OCI-M2 (cell line): ENCODE measurements at regions not wholly inside any gene's neighbourhood (a gene's known extent, or its start where the extent isn't known, plus 50 kb on each side); places are given as distances from the start of the nearest gene placed in this dataset.

ENCODE experiments used
- DNase-seq: peaks from one replicate; lab custom pipeline; 2025; ENCODE audit not compliant: unreplicated experiment; lab: John Stamatoyannopoulos, UW

DNA sequence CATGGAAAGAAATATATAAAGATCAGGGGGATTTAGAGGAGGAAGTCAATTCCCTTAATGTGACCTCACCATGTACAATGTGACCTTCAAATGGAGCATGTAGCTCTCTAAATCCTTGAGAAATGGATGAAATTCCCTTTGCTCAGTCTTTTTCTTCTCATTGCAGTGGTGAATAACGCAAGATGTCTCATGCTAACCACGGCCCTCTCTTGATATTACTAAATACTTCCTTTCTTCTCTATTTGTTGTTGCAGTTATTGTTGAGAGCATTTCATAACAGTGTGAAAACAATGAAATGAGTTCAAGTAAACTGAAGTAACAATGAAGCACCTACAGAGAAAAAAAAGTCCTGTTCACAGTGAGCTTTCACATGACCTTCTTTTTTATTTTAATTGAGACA, 55.6 kb downstream of the ZNF281 start:
- DNase-seq, result no peak

DNA sequence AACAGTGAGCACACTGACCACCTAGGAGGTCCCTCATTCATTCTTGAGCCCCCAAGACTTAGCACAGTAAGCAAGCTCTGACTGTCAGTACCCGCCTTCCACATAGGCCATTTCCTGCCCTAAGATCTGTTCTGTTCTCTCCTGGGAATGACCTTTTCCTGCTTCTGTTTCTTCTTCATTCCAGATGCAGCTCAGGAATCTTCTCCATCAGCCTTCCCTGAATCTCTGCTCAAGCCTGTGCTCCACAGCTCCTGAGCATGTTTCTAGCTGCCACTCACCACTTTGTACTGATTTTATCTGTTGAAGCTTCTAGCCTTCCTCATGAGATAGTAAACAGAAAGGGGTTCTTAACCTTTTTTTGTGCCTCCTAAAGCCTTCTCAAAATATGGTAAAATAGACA, 56.6 kb downstream of the ZNF281 start:
- DNase-seq, result no peak

DNA sequence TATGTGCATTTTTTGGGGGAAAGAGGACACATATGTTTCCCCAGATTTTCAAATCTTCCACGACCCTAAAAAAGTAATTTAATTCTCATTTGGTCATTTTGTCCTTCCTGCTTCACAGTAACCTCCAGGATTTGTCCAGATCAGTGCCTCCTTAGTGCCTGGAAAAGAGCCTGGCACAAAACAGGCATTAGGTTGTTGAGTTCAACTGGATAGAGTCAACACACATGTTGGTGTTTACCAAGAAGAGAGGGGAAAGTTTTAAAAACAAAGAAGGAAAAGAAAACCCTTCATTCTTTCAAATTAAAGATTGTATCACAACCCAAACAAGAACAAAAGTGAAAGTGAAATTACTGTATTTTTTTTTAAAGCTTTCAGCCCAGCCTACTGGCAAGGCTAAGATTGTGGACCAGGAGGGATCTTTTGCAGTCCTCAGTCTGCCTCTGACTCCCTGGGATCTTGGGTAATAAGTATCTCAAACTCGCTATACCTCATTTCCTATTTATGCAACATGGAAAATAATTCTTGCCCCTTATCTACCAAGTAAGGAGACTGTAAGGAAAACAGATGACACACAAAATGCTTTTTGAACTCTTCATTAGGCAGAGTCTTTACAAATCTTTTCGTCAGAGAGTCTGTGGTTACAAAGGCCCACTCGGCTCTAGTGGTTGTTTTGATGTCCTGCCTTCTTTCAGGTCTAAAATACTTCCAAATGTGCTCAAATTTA, 57.8 kb downstream of the ZNF281 start:
- no peak for DNase-seq

DNA sequence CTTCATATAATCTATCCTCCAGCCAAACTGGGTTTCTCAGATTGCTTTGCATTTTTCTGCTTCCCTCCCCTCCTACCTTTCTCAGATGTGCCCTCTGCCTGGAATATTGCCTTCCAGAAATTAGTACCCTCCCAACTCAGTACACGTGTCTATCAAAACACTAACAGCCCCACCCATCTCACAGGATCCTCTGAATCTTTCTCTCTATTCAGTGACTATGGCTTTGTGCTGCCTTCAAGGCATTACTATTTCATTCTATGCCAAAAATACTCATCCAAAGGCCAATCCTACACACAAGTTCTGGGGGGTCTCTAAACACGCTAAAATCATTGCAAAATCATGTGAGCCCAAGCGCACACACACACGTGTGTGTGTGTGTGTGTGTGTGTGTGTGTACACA, 58.4 kb downstream of the ZNF281 start:
- DNase-seq, result no peak

DNA sequence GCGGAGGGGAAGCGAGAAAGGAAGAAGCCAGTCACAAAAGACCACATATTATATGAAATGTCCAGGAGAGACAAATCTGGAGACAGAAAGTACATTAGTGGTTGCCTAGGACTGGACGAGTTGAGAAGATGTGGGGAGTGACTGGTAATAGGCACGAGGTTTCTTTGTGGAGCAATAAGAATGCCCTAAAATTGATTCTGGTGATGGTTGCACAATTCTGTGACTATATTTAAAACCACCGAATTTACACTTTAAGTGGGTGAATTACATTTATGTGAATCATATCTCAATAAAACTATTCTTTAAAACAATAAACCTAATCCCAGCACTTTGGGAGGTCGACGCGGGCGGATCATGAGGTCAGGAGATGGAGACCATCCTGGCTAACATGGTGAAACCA, 63.1 kb downstream of the ZNF281 start:
- DNase-seq, result no peak

DNA sequence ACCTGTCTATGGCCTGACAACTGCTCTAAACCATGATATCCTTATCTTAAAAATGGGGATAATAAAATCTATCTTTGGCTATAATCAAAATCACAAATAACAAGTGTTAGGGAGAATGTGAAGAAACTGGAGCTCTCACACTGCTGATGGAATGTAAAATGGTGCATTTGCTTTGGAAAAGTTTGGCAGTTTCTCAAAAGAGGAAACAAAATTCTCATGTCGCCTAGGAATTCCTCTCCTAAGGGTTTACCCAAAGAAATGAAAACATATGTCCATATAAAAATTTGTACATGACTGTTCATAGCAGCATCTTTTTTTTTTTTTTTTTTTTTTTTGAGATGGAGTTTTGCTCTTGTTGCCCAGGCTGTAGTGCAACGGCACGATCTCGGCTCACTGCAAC, 64.3 kb downstream of the ZNF281 start:
- no peak for DNase-seq

DNA sequence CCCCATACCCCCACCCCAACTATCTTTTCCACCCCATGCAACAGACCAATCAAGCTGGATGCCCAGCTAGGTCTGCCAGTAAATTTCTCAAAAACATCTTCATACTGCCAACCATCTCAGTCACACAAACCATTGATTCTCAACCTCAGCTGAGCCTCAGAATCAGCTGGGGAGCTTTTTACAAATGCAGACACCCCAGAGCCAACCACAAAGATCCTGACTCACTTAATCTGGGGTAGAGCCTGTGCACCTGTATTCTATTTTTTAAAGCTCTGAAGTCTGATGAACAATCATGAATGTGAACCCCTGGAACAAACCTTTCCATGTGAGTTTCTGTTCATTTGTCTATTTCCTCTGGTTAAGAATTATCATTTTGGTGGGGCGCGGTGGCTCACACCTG, 66.0 kb downstream of the ZNF281 start:
- no peak for DNase-seq

DNA sequence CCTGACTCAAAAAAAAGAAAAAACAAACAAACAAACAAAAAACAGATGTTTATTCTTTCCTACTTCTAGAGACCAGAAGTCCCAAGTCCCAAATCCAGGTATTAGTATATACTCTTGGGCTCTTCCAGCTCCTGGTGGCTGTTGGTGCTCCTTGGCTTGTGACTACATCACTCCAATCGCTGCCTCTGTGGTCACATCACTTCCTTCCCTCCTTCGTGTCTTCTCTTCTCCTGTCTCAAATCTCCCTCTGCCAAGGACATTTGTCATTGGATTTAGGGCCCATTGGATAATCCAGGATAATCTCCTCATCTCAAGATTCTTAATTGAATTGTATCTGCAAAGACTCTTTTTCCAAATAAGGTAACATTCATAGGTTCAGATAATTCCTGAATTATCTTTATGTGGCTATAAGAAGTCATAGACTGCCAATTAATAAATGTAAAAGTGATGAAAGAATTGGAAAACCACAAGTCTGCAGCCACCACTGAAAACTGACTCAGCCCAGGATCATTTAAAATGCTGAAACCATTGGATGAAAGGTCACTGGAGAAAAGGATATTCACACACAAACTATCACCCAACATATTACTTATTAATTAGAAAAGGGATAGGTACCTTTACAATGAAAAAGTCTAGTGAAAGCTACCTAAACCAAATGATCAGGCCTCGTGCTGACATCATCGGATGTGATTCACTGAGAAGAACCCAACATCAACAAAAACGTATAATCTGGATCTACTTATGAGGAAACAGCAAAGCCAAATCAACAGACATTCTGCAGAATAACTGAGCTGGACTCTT, 67.1 kb downstream of the ZNF281 start:
- no peak for DNase-seq

DNA sequence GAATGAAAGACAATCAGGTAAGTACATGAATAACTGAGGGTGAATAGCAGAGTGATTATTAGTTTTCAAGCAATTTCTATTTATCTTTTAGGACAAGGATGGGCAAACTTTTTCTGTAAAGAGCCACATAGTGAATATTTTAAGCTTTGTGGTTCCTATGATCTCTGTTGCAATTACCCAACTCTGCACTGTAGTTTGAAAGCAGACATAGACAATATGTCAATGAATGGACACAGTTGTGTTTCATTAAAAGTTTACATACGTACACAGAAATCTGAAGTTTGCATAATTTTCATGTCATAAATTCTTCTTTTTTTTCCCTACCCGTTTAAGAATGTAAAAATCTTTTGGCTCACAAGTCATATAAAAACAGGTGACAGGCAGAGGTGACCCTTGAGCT, 71.4 kb downstream of the ZNF281 start:
- no peak for DNase-seq

DNA sequence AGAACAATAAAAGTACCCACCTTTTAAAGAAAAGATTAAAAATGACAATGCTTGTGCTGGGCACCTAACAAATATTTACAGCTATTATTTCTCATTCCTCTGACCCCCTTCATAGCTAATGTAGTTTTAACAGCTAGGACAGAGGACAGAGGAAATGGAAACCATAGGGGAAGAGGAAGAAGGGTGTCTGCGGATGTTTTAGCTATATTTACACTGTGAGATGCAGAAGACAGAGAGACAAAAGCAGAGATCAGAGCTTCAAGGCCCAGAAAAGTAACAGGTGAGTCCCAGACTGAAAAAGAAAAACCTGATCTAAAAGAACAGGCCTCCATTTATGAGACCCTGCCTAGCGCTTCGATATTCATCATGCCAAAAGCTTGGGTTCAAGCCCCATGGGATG, 72.0 kb downstream of the ZNF281 start:
- DNase-seq, result no peak

DNA sequence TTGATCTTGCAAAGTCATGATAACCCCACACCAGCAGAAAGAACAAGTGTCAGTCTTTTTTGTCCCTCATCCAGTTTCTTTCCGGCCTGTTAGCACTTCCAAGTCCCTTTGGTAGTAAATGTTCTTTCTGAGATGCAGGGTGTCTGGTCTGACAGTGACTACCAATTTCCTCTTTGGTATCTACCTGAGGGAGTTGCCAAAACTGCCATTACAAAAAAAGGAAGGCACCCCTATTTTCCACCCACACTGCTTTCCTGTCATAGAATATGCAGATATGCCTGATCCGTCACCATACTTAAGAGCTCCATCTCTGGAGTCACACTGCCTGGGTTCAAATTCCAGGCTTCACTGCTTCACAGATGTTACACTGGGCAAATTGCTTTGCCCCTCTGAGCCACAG, 72.4 kb downstream of the ZNF281 start:
- no peak for DNase-seq

DNA sequence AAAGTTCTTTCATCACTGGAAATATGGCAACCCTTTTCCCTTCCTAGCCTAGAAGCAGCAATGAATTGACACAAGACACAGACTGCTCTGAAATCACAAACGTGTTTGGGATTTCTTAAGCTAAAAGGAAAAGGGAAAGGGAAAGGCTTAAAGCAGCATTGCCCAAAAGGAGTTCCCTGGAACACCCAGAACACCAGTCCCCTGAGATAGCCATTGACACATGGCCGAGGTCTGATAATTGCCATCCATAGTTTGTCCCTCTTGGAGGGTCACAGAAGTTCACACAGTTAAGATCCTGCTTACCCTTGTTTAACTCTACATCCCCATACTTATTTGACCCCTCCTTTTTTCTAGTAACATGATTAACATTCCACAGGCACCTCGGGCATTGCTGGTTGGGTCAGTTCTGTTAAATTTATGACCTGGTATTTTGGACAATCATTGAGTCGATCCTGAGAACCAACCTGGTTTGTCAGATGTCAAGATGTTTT, 72.9 kb downstream of the ZNF281 start:
- DNase-seq, result no peak

DNA sequence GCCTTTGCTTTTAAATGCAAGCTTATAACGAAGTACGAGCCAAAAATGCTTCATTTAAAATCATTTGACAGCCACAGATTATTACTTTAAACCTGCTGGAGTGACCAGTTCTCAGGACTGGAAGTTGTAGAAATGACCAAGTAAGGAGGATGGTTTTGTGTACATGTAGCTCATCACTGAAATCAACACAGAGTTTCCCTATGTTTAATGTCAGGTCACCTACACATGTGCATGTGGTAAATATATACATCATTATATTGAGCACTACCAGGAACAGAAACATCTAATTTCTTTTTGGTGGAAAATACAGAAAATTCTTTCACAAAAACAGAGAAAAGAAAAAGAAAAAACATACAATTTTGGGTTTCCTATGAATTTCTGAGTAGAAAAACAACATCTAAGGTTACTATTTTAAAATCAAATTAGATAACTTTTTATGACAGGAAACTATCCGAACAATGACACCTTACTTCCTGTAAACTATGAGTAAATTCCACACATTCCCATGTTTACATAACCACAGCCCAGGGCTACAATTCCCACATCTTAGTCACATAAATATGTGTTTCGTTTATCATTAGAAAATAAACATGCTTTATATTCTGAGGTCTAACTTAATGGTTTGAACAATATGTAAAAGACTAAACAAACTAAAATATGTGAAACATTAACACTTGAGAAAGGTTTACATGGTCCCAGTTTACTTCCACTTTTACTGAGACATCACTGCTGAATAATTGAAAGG, 73.6 kb downstream of the ZNF281 start:
- DNase-seq, result no peak

DNA sequence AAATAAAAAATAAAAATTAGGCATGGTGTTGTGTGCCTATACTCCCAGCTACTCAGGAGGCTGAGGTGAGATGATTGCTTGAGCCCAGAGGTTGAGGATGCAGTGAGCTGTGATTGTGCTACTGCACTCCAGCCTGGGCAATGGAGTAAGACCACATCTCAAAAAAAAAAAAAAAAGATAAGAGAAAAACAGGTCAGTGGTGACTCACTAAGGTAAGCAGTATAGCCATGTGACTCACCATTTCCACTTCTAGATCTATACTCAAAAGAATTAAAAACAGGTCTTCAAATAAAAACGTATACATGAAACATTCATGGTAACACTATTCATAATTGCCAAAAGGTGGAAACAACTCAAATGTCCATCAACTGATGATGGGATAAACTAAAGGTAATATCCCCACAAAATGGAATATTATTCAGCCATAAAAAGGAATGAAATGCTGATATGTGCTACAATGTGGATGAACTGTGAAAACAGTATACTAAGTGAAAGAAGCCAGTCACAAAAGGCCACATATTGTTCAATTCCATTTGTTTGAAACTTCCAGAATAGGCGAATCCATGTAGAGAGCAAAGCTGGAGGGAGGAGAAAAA, 75.1 kb downstream of the ZNF281 start:
- no peak for DNase-seq

DNA sequence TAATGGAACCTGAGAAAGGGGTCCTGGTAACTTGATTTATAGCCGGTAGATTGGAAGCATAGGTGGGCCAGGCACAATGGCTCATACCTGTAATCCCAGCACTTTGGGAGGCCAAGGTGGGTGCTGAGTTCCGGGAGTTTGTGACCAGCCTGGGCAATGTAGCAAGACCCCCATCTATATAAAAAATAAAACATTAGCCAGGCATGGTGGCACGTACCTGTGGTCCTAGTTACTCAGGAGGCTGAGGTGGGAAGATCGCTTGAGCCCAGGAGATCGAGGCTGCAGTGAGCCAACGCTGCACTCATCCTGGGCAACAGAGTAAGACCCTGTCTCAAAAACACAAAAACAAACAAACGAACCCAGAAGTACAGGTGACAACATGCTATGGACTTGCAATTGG, 76.5 kb downstream of the ZNF281 start:
- DNase-seq, result no peak

DNA sequence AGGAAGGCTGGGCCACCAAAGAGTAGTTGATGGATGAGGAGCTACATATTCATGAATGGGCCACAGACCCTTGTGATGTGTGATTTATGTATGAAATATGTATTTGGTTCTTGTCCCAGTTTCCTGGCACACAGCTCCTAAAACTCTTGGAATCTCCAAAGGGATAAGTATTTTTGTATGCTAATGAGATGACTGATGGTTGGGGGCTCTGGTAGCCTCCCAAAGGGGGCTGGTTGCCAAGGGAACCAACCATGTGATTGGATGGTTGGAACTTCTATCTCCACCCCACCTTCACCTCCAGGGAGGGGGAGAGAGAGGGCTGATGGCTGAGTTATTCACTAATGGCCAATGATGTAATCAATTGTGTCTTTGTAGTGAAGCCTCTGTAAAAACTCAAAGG, 77.1 kb downstream of the ZNF281 start:
- DNase-seq, result no peak

DNA sequence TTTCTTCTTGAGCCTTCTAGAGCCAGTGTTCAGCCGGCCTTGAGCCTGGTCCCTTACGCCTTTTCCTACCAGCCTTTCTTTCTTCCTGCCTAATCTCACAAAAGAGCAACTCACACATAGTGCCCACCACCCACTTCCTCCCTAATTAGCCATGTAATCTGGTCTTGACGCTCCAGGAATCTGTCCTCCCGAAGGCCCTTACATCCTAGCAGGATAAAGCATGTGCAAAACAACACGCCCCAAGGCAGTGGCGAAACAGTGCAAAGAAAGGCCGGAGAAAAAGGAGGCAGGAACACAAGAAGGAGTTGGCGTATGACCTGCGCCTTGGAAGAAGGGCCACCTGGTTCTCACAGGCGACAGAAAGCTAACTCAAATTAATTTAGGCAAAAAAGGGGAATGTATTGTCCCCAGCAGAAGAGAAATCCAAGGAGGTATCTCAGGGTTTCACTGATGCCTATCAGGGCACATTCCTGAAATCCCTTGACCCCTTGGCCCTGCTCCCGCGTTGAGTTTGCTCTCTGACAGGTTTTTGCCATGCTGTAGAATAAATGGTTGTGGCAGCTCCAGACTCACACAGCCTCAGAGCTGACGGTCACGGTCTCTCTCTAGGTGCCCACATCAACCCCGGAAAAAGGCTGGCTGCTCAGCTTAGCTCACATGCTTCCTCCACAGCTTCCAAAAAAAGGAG, 79.0 kb downstream of the ZNF281 start:
- DNase-seq, result no peak

DNA sequence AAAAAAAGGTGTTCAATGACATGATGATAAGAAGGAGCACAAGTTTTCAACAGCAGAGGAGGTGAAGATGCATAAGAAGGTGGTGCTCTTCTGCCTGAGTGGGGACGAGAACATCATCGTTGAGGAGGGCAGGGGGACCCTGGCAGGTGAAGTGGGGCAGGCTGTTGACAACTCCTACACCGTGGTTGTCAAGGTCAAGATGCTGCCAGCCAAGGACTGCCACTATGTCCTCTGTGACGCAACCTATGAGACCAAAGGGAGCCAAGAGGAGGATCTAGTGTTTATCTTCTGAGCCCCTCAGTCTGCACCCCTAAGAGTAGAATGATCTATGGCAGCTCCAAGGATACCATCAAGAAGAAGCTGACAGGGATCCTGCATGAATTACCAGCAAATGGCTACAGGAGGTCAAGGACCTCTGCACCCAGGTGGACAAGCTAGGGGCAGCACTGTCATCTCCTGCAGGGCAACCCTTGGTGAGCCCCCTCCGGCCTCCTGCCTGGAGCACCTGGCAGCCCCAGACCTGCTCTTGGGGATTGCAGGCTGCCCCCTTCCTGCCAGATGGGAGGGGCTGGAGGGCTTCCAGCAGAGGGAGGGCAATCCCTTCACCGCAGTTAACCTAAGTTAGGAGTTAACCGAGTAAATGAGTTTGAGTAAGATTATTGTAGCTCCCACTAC, 80.5 kb downstream of the ZNF281 start:
- DNase-seq, result no peak

DNA sequence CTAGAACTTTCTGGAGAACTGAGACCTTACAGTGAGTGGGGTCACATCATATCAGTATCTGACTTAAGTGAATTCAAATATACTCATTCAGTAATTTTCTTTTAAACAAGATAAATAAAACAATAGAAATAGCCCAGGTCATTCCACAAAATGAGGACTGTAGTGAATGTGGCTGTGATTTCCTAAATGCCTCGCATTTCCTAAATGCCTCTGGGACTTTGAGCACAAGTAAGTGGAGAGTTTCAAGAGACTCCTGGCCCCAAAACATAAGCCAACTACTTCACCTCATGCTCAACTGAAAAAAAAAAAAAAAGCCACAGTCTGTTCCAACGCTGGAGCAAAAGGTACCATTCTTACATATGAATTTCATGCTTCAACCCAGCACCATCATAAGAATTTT, 81.5 kb downstream of the ZNF281 start:
- DNase-seq, result no peak

DNA sequence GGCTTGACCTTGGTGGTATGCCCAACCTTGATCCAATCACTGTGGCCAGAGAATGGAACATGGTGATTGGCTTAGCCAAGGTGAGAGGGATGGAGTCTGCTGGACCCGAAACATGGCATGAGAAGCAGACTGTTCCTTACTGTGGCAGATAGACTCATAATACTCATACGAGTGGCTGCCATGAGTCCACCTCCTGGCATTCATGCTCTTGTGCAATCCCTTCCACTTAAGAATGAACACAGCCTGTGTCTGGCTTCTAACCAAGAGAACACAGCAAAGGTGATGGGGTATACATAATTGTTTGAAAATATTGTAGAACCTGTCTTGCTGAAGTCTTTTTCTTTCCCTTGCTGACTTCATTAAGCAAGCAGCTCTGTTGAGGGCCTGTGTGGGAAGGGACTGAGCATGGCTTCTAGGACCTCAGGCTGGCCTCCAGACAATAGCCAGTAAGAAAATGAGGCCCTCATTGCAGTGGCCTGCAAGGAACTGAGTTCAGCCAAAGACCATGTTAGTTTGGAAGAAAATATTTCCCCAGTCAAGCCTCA, 85.9 kb downstream of the ZNF281 start:
- DNase-seq, result no peak
